OCI-LY7 (cell line): ENCODE measurements at regions not wholly inside any gene's neighbourhood (a gene's known extent, or its start where the extent isn't known, plus 50 kb on each side); places are given as distances from the start of the nearest gene placed in this dataset.

Experiments
- BruUV-seq: library from RNA; stranded (reverse); fragments of 400-500 nt; replicated peaks from 2 replicates; lab custom pipeline; 2021; lab: Mats Ljungman, UMichigan
- CTCF ChIA-PET: fragments of 300-600 bp; sonication (Branson Sonifier 250); formaldehyde crosslinking; loops from one replicate; lab custom pipeline; 2022; ENCODE audit warnings: antibody characterized with exemption; ENCODE audit not compliant: unreplicated experiment; lab: Charles Lee
- POLR2A ChIA-PET: fragments of 300-600 bp; sonication (Branson Sonifier 250); formaldehyde crosslinking; loops from one replicate; lab custom pipeline; 2022; ENCODE audit warnings: antibody characterized with exemption; lab: Charles Lee
- DNase-seq: peaks from one replicate; pipeline ENCODE4 v3.0.0-alpha.2; 2015; ENCODE audit warnings: low spot score
- H2AFZ ChIP-seq: fragments of 200-600 bp; sonication (generic), shearing (Covaris generic); 2 replicates; pipeline ENCODE4 v1.6.1; 2014; ENCODE audit warnings: mild to moderate bottlenecking, antibody characterized with exemption, low read length, moderate library complexity
- H3K27ac ChIP-seq: fragments of 200-600 bp; sonication (generic); 2 replicates; pipeline ENCODE4 v1.5.1; 2014; ENCODE audit warnings: mixed run types, low read depth, mild to moderate bottlenecking, moderate library complexity, low read length, inconsistent platforms; ENCODE audit not compliant: poor library complexity, severe bottlenecking
- H3K36me3 ChIP-seq: fragments of 200-600 bp; sonication (generic); 2 replicates; pipeline ENCODE4 v1.6.1; 2014; ENCODE audit warnings: mild to moderate bottlenecking, antibody characterized with exemption, low read length, moderate library complexity, mixed read lengths; ENCODE audit not compliant: insufficient read depth
- H3K4me1 ChIP-seq: fragments of 200-600 bp; sonication (generic); 2 replicates; pipeline ENCODE4 v1.5.1; 2014; ENCODE audit warnings: mild to moderate bottlenecking, low read length; ENCODE audit not compliant: insufficient read depth, poor library complexity, severe bottlenecking
- H3K4me2 ChIP-seq: fragments of 200-600 bp; sonication (generic); 2 replicates; pipeline ENCODE4 v1.6.1; 2014; ENCODE audit warnings: mild to moderate bottlenecking, low read length
- H3K4me3 ChIP-seq: fragments of 200-600 bp; sonication (generic); 2 replicates; pipeline ENCODE4 v1.5.1; 2014; ENCODE audit warnings: mild to moderate bottlenecking, low read depth, low read length; ENCODE audit not compliant: poor library complexity, severe bottlenecking
- H3K79me2 ChIP-seq: fragments of 200-600 bp; sonication (generic); 2 replicates; pipeline ENCODE4 v1.6.1; 2016; ENCODE audit warnings: low read depth, mild to moderate bottlenecking, low read length, moderate library complexity, mixed read lengths; ENCODE audit not compliant: insufficient read depth
- H3K9me2 ChIP-seq: fragments of 200-600 bp; sonication (generic); 2 replicates; pipeline ENCODE4 v1.6.1; 2016; ENCODE audit warnings: mild to moderate bottlenecking, low read length, mixed read lengths; ENCODE audit not compliant: insufficient read depth
- H3K9me3 ChIP-seq: fragments of 200-600 bp; sonication (generic); 2 replicates; pipeline ENCODE4 v1.6.1; 2014; ENCODE audit warnings: mild to moderate bottlenecking, mixed run types, low read length, mixed read lengths
- H4K20me1 ChIP-seq: fragments of 200-600 bp; sonication (generic); 2 replicates; pipeline ENCODE4 v1.6.1; 2014; ENCODE audit warnings: mild to moderate bottlenecking, antibody characterized with exemption, low read length, moderate library complexity, mixed read lengths; ENCODE audit not compliant: insufficient read depth
- EZH2phosphoT487 ChIP-seq: fragments of 200-600 bp; sonication (generic); IDR thresholded peaks from 2 replicates; pipeline ENCODE4 v1.6.1; 2018; ENCODE audit warnings: low read depth, borderline replicate concordance, mild to moderate bottlenecking, mixed run types, antibody characterized with exemption, low read length, moderate library complexity, mixed read lengths
- intact Hi-C: fragments of 100-400 bp; cut with micrococcal nuclease; formaldehyde crosslinking; loops from one replicate; pipeline ENCODE4 v1.10.0; 2022; ENCODE audit not compliant: unreplicated experiment
- TF ChIP-seq, protein P1 (sequence below): fragments of 200-600 bp; sonication (generic); conservative IDR thresholded peaks from 2 replicates; pipeline ENCODE4 v1.5.1; 2014; ENCODE audit warnings: mild to moderate bottlenecking, antibody characterized with exemption, low read length, moderate library complexity, mixed read lengths

DNA sequence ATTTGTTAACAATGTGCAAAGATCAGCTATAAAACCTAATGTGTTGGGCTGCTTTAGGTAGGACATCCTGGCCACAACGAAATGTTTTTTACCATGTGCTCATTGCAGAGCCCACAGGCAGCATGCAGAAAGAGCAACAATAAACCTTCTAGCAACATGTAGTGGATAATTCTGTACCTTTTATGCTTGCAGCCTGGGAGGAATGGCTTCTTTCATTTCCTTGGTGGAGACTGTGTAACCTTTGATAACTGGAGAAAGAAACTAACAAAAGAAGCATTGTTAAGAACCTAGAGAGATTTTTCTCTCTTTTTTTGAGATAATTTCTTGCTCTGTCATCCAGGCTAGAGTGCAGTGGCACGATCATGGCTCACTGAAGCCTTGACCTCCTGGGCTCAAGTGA is 225.5 kb upstream of the PRICKLE1 start:
- Histone ChIP-seq H3K4me1 (no peaks in the 10 kb centered on the region), H3K79me2 (no peaks in the 10 kb centered on the region), H3K4me2 (no peak overlapping the region), H3K4me3 (no peak overlapping the region), H3K27ac (no peak overlapping the region), H3K9me2 (no peaks in the 10 kb centered on the region), H3K9me3 (no peaks in the 10 kb centered on the region), H4K20me1 (no peaks in the 10 kb centered on the region), H2AFZ (no peak overlapping the region), H3K36me3 (no peaks in the 10 kb centered on the region)
- BruUV-seq = no TSS peak
- DNase-seq = no peak
- intact Hi-C loops = no loop called here
- no peak for TF ChIP-seq EZH2phosphoT487
- TF ChIP-seq, protein P1, sequence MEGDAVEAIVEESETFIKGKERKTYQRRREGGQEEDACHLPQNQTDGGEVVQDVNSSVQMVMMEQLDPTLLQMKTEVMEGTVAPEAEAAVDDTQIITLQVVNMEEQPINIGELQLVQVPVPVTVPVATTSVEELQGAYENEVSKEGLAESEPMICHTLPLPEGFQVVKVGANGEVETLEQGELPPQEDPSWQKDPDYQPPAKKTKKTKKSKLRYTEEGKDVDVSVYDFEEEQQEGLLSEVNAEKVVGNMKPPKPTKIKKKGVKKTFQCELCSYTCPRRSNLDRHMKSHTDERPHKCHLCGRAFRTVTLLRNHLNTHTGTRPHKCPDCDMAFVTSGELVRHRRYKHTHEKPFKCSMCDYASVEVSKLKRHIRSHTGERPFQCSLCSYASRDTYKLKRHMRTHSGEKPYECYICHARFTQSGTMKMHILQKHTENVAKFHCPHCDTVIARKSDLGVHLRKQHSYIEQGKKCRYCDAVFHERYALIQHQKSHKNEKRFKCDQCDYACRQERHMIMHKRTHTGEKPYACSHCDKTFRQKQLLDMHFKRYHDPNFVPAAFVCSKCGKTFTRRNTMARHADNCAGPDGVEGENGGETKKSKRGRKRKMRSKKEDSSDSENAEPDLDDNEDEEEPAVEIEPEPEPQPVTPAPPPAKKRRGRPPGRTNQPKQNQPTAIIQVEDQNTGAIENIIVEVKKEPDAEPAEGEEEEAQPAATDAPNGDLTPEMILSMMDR = no peak
- CTCF ChIA-PET = no interaction called here
- POLR2A ChIA-PET = no interaction called here

DNA sequence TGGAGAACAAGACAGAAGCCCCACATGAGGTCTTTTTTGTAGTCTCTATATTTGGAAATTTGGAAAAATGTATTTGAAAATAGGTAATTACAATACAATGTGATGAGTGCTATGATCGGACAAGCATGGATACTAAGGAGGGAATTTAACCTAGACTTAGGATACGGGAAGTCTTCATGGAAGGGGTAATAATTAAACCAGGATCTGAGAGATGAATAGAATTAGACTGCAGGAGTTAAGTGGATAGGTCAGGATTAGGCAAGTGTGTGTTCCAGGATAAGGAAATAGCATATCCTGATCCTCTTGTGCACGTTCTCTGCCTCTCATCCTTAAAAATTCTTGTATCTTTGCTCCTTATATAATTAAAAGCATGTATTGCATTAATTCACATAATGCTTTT is 223.3 kb upstream of the PRICKLE1 start:
- H3K4me1 ChIP-seq = no peaks in the 10 kb centered on the region
- ChIA-PET CTCF (no interaction called here), POLR2A (interaction anchor here (1.0 kb wide), 1 partner anchor 16 kb away, joined by 3 read pairs; no protein-coding TSS in a partner anchor)
- H3K36me3 ChIP-seq = no peaks in the 10 kb centered on the region
- H3K9me3 ChIP-seq = no peaks in the 10 kb centered on the region
- TF ChIP-seq, protein P1 = no peak
- no peak for TF ChIP-seq EZH2phosphoT487
- H2AFZ ChIP-seq = no peak overlapping the region
- no peak for DNase-seq
- no peaks in the 10 kb centered on the region for H4K20me1 ChIP-seq
- no peak overlapping the region for H3K27ac ChIP-seq
- H3K9me2 ChIP-seq = no peaks in the 10 kb centered on the region
- no peaks in the 10 kb centered on the region for H3K79me2 ChIP-seq
- intact Hi-C loops = no loop called here
- BruUV-seq = no TSS peak
- H3K4me3 ChIP-seq = no peak overlapping the region
- no peak overlapping the region for H3K4me2 ChIP-seq

DNA sequence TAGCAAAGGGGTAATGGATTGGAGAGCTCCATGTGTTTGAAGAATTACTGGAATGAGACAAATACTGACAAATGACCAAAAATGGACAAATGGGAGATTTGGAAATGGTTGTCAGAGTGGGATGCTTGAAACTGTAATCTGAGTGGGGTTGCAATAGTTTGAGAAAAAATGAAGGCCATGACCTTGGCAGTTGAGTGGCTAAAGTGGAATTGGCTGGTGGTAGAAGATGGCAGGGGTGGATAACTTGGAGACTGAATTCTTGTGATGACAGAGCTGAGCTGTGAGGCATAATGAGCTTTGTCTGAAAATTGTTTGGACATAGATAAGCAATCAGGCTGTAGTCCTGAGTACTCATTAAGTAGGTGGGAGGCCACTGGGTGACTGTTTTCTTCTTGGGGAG is 222.5 kb upstream of the PRICKLE1 start:
- no peaks in the 10 kb centered on the region for H3K4me1 ChIP-seq
- no peaks in the 10 kb centered on the region for H3K79me2 ChIP-seq
- ChIA-PET POLR2A (interaction anchor here (0.8 to 1.0 kb wide), 2 partner anchors 15 to 1294 kb away, joined by 3 read pairs; no protein-coding TSS in a partner anchor), CTCF (no interaction called here)
- H3K4me3 ChIP-seq = no peak overlapping the region
- H4K20me1 ChIP-seq = no peaks in the 10 kb centered on the region
- DNase-seq = no peak
- intact Hi-C loops = no loop called here
- no peaks in the 10 kb centered on the region for H3K9me2 ChIP-seq
- BruUV-seq = no TSS peak
- H3K9me3 ChIP-seq = no peaks in the 10 kb centered on the region
- H3K36me3 ChIP-seq = no peaks in the 10 kb centered on the region
- no peak overlapping the region for H3K4me2 ChIP-seq
- TF ChIP-seq, protein P1 = no peak
- no peak for TF ChIP-seq EZH2phosphoT487
- no peak overlapping the region for H3K27ac ChIP-seq
- no peak overlapping the region for H2AFZ ChIP-seq
